ENCODE measurements at regions not wholly inside any gene's neighbourhood (a gene's known extent, or its start where the extent isn't known, plus 50 kb on each side); places are given as distances from the start of the nearest gene placed in this dataset.

GRCh38 chr11:87878373-87878825 is 296.8 kb downstream of the RAB38 start (continued):
- TF ChIP-seq TSHZ2 (CRISPR knock-in tag; IDR thresholded peaks at IDR 0.05) (no peak), BACH2 (CRISPR knock-in tag; IDR thresholded peaks at IDR 0.05; ENCODE audit: borderline replicate concordance) (no peak), PATZ1 (CRISPR knock-in tag; IDR thresholded peaks at IDR 0.05; ENCODE audit: borderline replicate concordance) (no peak), GLIS3 (CRISPR knock-in tag; IDR thresholded peaks at IDR 0.05) (no peak), ZFP30 (CRISPR knock-in tag; IDR thresholded peaks at IDR 0.05) (no peak), ZNF70 (CRISPR knock-in tag; IDR thresholded peaks at IDR 0.05) (no peak), ZC3H10 (CRISPR knock-in tag; IDR thresholded peaks at IDR 0.05) (no peak), ARNTL (CRISPR knock-in tag; IDR thresholded peaks at IDR 0.05; ENCODE audit: borderline replicate concordance, low read depth) (no peak), TCF4 (CRISPR knock-in tag; IDR thresholded peaks at IDR 0.05; ENCODE audit: borderline replicate concordance) (no peak), CSDC2 (CRISPR knock-in tag; IDR thresholded peaks at IDR 0.05) (no peak)

- no peak for ATAC-seq
- TF ChIP-seq RARB (CRISPR knock-in tag; IDR thresholded peaks at IDR 0.05) (no peak), POU6F1 (CRISPR knock-in tag; IDR thresholded peaks at IDR 0.05; ENCODE audit: borderline replicate concordance, low read depth) (no peak), ISL1 (CRISPR knock-in tag; IDR thresholded peaks at IDR 0.05) (no peak), ZFP3 (CRISPR knock-in tag; IDR thresholded peaks at IDR 0.05) (no peak), CREB5 (CRISPR knock-in tag; IDR thresholded peaks at IDR 0.05; ENCODE audit: low read depth) (no peak), BACH2 (CRISPR knock-in tag; IDR thresholded peaks at IDR 0.05; ENCODE audit: borderline replicate concordance) (no peak), PPARA (CRISPR knock-in tag; IDR thresholded peaks at IDR 0.05; ENCODE audit: borderline replicate concordance) (no peak), CSDC2 (CRISPR knock-in tag; IDR thresholded peaks at IDR 0.05) (no peak), ARNTL (CRISPR knock-in tag; IDR thresholded peaks at IDR 0.05; ENCODE audit: borderline replicate concordance, low read depth) (no peak), CSRNP3 (CRISPR knock-in tag; IDR thresholded peaks at IDR 0.05) (no peak), TOX (CRISPR knock-in tag; IDR thresholded peaks at IDR 0.05; ENCODE audit: borderline replicate concordance) (no peak)
Measured at GRCh38 chr11:87871056-87871455, 304.2 kb downstream of the RAB38 start.

GRCh38 chr11:87870086-87870485 is 305.2 kb downstream of the RAB38 start:
- no peak for ATAC-seq
- TF ChIP-seq PPARA (CRISPR knock-in tag; IDR thresholded peaks at IDR 0.05; ENCODE audit: borderline replicate concordance) (no peak), CSDC2 (CRISPR knock-in tag; IDR thresholded peaks at IDR 0.05) (no peak), RARB (CRISPR knock-in tag; IDR thresholded peaks at IDR 0.05) (no peak), TOX (CRISPR knock-in tag; IDR thresholded peaks at IDR 0.05; ENCODE audit: borderline replicate concordance) (no peak), ZNF565 (CRISPR knock-in tag; conservative IDR thresholded peaks at IDR 0.05; ENCODE audit: low read depth) (no peak), PATZ1 (CRISPR knock-in tag; IDR thresholded peaks at IDR 0.05; ENCODE audit: borderline replicate concordance) (no peak), ZC3H10 (CRISPR knock-in tag; IDR thresholded peaks at IDR 0.05) (no peak), ESRRG (CRISPR knock-in tag; IDR thresholded peaks at IDR 0.05) (no peak), TCF4 (CRISPR knock-in tag; IDR thresholded peaks at IDR 0.05; ENCODE audit: borderline replicate concordance) (no peak), OSR1 (CRISPR knock-in tag; IDR thresholded peaks at IDR 0.05) (no peak), ZNF70 (CRISPR knock-in tag; IDR thresholded peaks at IDR 0.05) (no peak), GLIS3 (CRISPR knock-in tag; IDR thresholded peaks at IDR 0.05) (no peak), SNAI2 (CRISPR knock-in tag; IDR thresholded peaks at IDR 0.05) (no peak), CSRNP3 (CRISPR knock-in tag; IDR thresholded peaks at IDR 0.05) (no peak), CREB5 (CRISPR knock-in tag; IDR thresholded peaks at IDR 0.05; ENCODE audit: low read depth) (no peak)
